ENCODE measurements at regions not wholly inside any gene's neighbourhood (a gene's known extent, or its start where the extent isn't known, plus 50 kb on each side); places are given as distances from the start of the nearest gene placed in this dataset.

DNA sequence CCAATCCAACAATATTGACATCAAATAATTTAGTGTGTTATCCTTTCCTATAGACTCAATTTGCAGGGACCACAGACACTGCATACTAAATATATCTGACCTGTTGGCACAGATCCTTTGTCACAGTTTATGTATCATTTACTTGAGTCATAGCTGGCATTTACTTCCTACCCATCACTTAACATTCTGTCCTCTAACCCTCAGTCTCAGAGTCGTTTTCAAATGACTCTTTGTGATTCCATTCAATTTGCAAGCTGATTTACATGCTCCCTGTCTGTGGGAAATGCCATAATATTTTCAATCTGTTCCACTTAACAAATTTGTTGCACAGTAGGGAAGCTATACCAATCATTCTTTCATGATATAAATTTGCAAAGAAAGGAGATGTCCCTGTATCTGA, 265.7 kb upstream of the EDIL3 start:
- Histone ChIP-seq H3K4me2 (ENCODE audit: control insufficient read depth, extremely low read depth, insufficient read depth, low read depth, low read length) (no peak overlapping the region), H3K27me3 (ENCODE audit: control insufficient read depth, extremely low read depth, insufficient read depth, low read length) (no peaks in the 10 kb centered on the region), H3K27ac (ENCODE audit: control insufficient read depth, insufficient read depth, low read length) (no peak overlapping the region), H3K79me2 (ENCODE audit: control insufficient read depth, insufficient read depth, low read length) (no peaks in the 10 kb centered on the region), H3K4me1 (ENCODE audit: control insufficient read depth, extremely low read depth, insufficient read depth, low read length) (no peaks in the 10 kb centered on the region), H3K9ac (ENCODE audit: control insufficient read depth, extremely low read depth, insufficient read depth, low read length) (no peak overlapping the region), H2AFZ (ENCODE audit: control insufficient read depth, low read length) (no peak overlapping the region), H3K9me1 (ENCODE audit: control insufficient read depth, extremely low read depth, insufficient read depth, low read length) (no peaks in the 10 kb centered on the region), H4K20me1 (ENCODE audit: control insufficient read depth, extremely low read depth, insufficient read depth, low read length) (no peaks in the 10 kb centered on the region), H3K9me3 (ENCODE audit: control insufficient read depth, low read depth, low read length) (no peaks in the 10 kb centered on the region), H3K4me3 (ENCODE audit: control insufficient read depth in 2 of 3, extremely low read depth in 1 of 3, insufficient read depth in 2 of 3, low read depth in 1 of 3, low read length in 3 of 3) (no peak overlapping the region), H3K36me3 (ENCODE audit: control insufficient read depth in 2 of 2, extremely low read depth in 1 of 2, insufficient read depth in 2 of 2, low read length in 2 of 2) (no peaks in the 10 kb centered on the region)
- DNase-seq (ENCODE audit: low read depth, low spot score) (no peak), FAIRE-seq (no peak)
- TF ChIP-seq EZH2 (IDR thresholded peaks at IDR 0.05; ENCODE audit: low read length): no peak
- TF ChIP-seq, protein P1, sequence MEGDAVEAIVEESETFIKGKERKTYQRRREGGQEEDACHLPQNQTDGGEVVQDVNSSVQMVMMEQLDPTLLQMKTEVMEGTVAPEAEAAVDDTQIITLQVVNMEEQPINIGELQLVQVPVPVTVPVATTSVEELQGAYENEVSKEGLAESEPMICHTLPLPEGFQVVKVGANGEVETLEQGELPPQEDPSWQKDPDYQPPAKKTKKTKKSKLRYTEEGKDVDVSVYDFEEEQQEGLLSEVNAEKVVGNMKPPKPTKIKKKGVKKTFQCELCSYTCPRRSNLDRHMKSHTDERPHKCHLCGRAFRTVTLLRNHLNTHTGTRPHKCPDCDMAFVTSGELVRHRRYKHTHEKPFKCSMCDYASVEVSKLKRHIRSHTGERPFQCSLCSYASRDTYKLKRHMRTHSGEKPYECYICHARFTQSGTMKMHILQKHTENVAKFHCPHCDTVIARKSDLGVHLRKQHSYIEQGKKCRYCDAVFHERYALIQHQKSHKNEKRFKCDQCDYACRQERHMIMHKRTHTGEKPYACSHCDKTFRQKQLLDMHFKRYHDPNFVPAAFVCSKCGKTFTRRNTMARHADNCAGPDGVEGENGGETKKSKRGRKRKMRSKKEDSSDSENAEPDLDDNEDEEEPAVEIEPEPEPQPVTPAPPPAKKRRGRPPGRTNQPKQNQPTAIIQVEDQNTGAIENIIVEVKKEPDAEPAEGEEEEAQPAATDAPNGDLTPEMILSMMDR (optimal IDR thresholded peaks at IDR 0.05 in 1 of 3, IDR thresholded peaks at IDR 0.05 in 1 of 3, conservative IDR thresholded peaks at IDR 0.05 in 1 of 3; ENCODE audit: extremely low read depth in 1 of 3, insufficient read depth in 2 of 3, low read length in 3 of 3): no peak
- dilution Hi-C loops (cut with MboI; ENCODE audit: extremely low pct_ligation_motif_present, low sequenced_read_pairs): no loop called here

DNA sequence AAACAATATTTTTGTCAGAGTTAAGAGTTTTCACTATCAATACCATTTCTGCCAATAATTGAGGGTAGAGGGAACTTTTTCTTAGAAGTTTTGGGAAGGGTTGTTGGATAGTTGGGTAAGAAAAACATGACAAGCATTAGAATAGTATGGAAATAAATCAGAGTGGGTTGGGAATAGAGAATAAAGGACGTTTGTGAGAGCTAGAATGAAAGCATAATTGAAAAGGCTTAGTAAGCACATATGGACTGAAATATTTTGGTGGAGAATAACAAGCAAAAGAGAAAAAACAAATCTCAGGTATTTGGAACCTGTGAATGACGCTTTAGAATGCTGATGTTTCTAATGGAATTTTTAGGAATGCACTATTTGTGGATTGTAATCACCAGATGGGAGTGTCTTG, 262.9 kb upstream of the EDIL3 start:
- Histone ChIP-seq H3K27ac (ENCODE audit: control insufficient read depth, insufficient read depth, low read length) (no peak overlapping the region), H3K9me1 (ENCODE audit: control insufficient read depth, extremely low read depth, insufficient read depth, low read length) (no peaks in the 10 kb centered on the region), H3K9ac (ENCODE audit: control insufficient read depth, extremely low read depth, insufficient read depth, low read length) (no peak overlapping the region), H4K20me1 (ENCODE audit: control insufficient read depth, extremely low read depth, insufficient read depth, low read length) (no peaks in the 10 kb centered on the region), H2AFZ (ENCODE audit: control insufficient read depth, low read length) (no peak overlapping the region), H3K4me2 (ENCODE audit: control insufficient read depth, extremely low read depth, insufficient read depth, low read depth, low read length) (no peak overlapping the region), H3K36me3 (ENCODE audit: control insufficient read depth in 2 of 2, extremely low read depth in 1 of 2, insufficient read depth in 2 of 2, low read length in 2 of 2) (no peaks in the 10 kb centered on the region), H3K4me3 (ENCODE audit: control insufficient read depth in 2 of 3, extremely low read depth in 1 of 3, insufficient read depth in 2 of 3, low read depth in 1 of 3, low read length in 3 of 3) (no peak overlapping the region), H3K27me3 (ENCODE audit: control insufficient read depth, extremely low read depth, insufficient read depth, low read length) (no peaks in the 10 kb centered on the region), H3K79me2 (ENCODE audit: control insufficient read depth, insufficient read depth, low read length) (no peaks in the 10 kb centered on the region), H3K9me3 (ENCODE audit: control insufficient read depth, low read depth, low read length) (no peaks in the 10 kb centered on the region), H3K4me1 (ENCODE audit: control insufficient read depth, extremely low read depth, insufficient read depth, low read length) (no peaks in the 10 kb centered on the region)
- DNase-seq (ENCODE audit: low read depth, low spot score) (no peak), FAIRE-seq (no peak)
- TF ChIP-seq, protein P1 (optimal IDR thresholded peaks at IDR 0.05 in 1 of 3, IDR thresholded peaks at IDR 0.05 in 1 of 3, conservative IDR thresholded peaks at IDR 0.05 in 1 of 3; ENCODE audit: extremely low read depth in 1 of 3, insufficient read depth in 2 of 3, low read length in 3 of 3): no peak
- TF ChIP-seq EZH2 (IDR thresholded peaks at IDR 0.05; ENCODE audit: low read length): no peak
- dilution Hi-C loops (cut with MboI; ENCODE audit: extremely low pct_ligation_motif_present, low sequenced_read_pairs): no loop called here
